ENCODE measurements at regions not wholly inside any gene's neighbourhood (a gene's known extent, or its start where the extent isn't known, plus 50 kb on each side); places are given as distances from the start of the nearest gene placed in this dataset.

GRCh38 chr5:110082863-110083262 is 393.1 kb downstream of the MAN2A1 start:
- TF ChIP-seq RFX5 (IDR thresholded peaks at IDR 0.05; ENCODE audit: low read depth, low read length) (no peak), NFIC (IDR thresholded peaks at IDR 0.05; ENCODE audit: low read depth, low read length) (no peak), TBL1XR1 (IDR thresholded peaks at IDR 0.05; ENCODE audit: low read depth, low read length) (no peak), EGR1 (IDR thresholded peaks at IDR 0.05; ENCODE audit: borderline replicate concordance in 1 of 2, low read depth in 2 of 2, low read length in 2 of 2) (no peak), CREB1 (IDR thresholded peaks at IDR 0.05; ENCODE audit: low read depth) (no peak)

All from GM12878 (cell line).